ENCODE measurements at regions not wholly inside any gene's neighbourhood (a gene's known extent, or its start where the extent isn't known, plus 50 kb on each side); places are given as distances from the start of the nearest gene placed in this dataset.

DNA sequence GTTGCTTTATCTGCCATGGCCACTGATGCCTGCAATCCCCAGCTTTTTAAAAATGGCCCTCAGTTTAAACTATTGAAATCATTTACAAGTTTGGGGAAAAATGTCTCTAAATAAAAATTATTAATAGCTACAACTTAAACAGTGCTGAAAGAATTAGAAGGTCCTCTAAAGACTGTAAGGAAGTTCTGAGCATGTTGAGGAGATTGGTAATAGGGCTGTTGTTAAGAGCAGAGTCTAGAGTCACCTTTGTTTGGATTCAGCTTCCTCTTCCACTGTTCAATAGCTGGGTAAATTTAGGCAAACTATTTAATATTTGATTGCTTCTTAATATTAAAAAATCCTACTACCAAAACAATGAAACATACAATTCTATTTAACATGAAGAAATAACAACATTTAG lies 1127.1 kb upstream of the DDX18 start:
- TF ChIP-seq, protein P1, sequence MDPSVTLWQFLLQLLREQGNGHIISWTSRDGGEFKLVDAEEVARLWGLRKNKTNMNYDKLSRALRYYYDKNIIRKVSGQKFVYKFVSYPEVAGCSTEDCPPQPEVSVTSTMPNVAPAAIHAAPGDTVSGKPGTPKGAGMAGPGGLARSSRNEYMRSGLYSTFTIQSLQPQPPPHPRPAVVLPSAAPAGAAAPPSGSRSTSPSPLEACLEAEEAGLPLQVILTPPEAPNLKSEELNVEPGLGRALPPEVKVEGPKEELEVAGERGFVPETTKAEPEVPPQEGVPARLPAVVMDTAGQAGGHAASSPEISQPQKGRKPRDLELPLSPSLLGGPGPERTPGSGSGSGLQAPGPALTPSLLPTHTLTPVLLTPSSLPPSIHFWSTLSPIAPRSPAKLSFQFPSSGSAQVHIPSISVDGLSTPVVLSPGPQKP (IDR thresholded peaks at IDR 0.05; ENCODE audit: borderline replicate concordance, low read depth, low read length), result no peak
- TF ChIP-seq, protein P2, sequence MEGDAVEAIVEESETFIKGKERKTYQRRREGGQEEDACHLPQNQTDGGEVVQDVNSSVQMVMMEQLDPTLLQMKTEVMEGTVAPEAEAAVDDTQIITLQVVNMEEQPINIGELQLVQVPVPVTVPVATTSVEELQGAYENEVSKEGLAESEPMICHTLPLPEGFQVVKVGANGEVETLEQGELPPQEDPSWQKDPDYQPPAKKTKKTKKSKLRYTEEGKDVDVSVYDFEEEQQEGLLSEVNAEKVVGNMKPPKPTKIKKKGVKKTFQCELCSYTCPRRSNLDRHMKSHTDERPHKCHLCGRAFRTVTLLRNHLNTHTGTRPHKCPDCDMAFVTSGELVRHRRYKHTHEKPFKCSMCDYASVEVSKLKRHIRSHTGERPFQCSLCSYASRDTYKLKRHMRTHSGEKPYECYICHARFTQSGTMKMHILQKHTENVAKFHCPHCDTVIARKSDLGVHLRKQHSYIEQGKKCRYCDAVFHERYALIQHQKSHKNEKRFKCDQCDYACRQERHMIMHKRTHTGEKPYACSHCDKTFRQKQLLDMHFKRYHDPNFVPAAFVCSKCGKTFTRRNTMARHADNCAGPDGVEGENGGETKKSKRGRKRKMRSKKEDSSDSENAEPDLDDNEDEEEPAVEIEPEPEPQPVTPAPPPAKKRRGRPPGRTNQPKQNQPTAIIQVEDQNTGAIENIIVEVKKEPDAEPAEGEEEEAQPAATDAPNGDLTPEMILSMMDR (conservative IDR thresholded peaks at IDR 0.05; ENCODE audit: low read depth, low read length), result no peak
- no peak for TF ChIP-seq MAZ (IDR thresholded peaks at IDR 0.05; ENCODE audit: borderline replicate concordance, low read depth, low read length)
- TF ChIP-seq RCOR1 (IDR thresholded peaks at IDR 0.05; ENCODE audit: insufficient replicate concordance, low read length), result no peak
- TF ChIP-seq POLR2A (IDR thresholded peaks at IDR 0.05; ENCODE audit: low read depth, low read length), result no peak
- no peak for TF ChIP-seq MAFK (IDR thresholded peaks at IDR 0.05; ENCODE audit: low read depth, low read length)
- no peak for TF ChIP-seq NFE2L2 (IDR thresholded peaks at IDR 0.05; ENCODE audit: low read depth, low read length)
- no peak for TF ChIP-seq RAD21 (IDR thresholded peaks at IDR 0.05; ENCODE audit: low read length)
- TF ChIP-seq, protein P3, sequence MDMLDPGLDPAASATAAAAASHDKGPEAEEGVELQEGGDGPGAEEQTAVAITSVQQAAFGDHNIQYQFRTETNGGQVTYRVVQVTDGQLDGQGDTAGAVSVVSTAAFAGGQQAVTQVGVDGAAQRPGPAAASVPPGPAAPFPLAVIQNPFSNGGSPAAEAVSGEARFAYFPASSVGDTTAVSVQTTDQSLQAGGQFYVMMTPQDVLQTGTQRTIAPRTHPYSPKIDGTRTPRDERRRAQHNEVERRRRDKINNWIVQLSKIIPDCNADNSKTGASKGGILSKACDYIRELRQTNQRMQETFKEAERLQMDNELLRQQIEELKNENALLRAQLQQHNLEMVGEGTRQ (IDR thresholded peaks at IDR 0.05; ENCODE audit: low read depth, low read length), result no peak
- TF ChIP-seq BHLHE40 (IDR thresholded peaks at IDR 0.05; ENCODE audit: low read depth, low read length), result no peak
